ENCODE measurements at regions not wholly inside any gene's neighbourhood (a gene's known extent, or its start where the extent isn't known, plus 50 kb on each side); places are given as distances from the start of the nearest gene placed in this dataset.
"Not testable (repeated sequence)": the region's sequence is repeated elsewhere in the genome, so short reads cannot be mapped to it uniquely, and the experiment has no call there.

DNA sequence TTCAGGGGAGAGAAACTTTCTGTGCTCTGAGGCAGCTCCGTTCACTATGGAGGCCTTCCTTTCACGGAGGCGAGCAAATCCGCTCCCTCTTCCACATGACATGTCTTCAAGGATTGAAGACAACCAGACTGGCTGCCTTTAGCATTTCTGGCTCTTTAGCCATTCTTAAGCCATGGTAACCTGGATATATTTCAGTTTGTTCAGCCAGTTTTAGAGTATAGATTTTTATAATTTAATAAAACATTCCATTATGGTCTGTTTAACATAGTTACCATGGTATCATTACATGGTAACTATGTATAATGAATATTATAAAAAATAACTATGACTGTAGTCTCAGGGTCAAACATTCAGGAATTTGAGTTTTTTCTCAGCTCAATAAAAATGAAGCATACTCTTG is 54.2 kb upstream of the NFIA start:
- no peak for DNase-seq (ENCODE audit: low spot score)

DNA sequence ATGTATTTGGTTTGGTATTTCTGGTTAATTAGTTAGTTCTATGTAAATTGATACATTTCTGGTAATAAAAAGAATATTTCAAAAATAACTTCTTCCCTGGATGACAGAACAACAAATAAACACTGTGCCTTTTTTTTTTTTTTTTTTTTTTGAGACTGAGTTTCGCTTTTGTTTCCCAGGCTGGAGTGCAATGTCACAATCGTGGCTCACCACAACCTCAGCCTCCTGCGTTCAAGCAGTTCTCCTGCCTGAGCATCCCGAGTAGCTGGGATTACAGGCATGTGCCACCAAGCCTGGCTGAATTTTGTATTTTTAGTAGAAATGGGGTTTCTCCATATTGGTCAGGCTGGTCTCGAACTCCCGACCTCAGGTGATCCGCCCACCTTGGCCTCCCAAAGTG is 64.3 kb upstream of the NFIA start:
- not testable (repeated sequence) for DNase-seq (ENCODE audit: low spot score)

DNA sequence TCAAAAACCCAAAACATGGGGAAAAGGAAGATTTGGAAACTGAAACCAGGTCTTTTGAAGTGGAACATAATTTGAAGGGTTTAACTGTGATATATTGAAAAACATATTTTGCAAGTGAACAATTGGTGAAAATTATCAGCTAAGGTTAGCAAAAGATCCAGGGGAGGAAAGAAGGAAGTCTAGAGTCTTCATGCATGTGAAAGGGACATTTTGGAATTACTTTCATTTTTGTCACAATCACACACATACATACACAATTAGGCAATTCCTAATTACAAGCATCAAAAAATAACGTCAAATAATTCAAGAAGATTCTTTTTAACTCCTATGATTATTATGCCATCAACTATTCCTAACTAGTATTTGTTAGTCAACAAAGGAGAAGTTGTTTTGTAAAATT is 64.7 kb upstream of the NFIA start:
- DNase-seq (ENCODE audit: low spot score): no peak

DNA sequence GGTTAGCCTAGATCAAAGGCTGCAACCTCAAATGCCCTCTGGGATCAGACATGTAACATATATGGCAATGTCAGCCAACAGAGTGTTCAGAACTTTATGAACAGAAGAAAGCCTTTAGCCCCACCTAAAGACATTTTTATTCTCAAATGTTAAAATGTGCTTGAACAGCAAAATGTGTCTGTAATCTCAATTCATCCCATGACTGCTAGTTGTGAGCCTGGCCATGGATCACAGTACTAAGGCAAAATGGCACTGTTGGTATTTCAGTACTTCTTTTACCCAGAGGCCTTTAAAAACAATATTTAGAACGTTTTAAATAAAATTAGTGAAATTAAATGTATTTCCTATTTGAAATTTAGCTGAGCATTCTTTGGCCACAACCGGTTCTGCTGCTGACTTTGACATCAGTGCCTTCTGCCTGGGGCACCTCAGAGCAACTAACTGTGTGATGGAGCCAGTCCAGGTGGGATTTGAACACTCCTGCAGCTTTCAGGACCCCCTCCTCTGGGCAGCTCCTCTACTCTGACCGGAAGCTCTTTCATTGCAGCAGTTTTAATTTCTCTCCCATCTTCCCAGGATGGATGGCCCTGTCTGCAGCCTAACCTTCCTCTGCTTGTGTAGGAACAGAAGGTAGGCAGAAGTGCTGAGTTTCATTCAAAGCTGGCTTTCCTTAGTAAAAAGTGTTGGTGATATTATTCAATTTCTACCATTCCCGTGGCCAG is 68.3 kb upstream of the NFIA start:
- no peak for DNase-seq (ENCODE audit: low spot score)

DNA sequence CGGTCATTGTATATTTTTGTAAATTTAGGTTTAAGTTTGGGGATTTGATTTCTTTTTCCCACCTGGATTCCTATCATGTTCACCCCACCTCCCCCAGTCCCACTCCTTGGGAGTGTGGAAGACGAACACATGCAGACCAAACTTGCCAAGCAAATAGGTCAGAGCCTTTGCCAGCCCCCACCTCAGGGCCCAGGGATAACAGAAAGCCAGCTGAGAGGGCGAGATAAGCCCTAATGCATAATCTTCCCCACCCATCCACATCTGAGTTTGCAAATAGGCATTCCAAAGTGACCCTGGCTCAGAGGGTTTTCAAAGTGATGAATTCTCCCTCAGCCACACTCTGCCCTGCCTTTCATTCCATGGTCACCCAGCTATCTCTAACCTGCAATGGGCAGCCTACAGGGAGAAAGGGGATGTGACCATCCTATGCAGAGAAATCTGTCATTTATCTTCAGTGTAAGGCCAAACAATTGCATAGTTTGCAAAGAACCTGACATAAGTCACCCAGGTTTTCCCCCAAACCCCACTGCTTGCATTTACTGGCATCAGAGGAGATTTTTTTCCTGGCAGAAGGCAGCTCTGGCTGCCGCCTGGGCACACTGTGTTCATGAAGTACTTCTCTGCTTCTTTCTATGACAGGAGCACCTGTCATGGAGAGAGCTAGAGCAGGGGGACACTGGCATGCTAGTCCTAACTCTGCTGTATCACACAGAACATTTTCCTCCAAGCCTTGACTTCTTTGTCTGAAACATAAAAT is 69.0 kb upstream of the NFIA start:
- no peak for DNase-seq (ENCODE audit: low spot score)

DNA sequence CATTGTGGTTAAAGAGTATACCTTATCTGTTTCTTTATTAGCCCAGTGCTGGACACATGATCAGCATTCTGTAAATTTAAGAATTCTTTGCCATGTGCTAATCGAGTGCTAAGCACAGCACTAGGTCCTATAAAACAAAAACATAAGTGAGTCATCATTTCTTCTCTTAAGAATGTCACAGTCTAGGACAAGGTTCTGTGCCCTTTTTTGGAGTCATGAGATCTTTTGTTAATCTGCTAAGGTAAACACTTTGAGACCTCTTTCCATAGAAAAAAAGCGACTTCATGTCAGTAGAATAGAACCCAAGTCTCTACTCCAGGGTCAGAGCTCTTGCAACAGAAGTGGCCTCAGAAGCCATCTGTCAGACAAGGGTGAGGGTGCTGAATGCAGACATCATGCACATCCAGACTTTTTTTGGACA is 70.0 kb upstream of the NFIA start:
- DNase-seq (ENCODE audit: low spot score): no peak

DNA sequence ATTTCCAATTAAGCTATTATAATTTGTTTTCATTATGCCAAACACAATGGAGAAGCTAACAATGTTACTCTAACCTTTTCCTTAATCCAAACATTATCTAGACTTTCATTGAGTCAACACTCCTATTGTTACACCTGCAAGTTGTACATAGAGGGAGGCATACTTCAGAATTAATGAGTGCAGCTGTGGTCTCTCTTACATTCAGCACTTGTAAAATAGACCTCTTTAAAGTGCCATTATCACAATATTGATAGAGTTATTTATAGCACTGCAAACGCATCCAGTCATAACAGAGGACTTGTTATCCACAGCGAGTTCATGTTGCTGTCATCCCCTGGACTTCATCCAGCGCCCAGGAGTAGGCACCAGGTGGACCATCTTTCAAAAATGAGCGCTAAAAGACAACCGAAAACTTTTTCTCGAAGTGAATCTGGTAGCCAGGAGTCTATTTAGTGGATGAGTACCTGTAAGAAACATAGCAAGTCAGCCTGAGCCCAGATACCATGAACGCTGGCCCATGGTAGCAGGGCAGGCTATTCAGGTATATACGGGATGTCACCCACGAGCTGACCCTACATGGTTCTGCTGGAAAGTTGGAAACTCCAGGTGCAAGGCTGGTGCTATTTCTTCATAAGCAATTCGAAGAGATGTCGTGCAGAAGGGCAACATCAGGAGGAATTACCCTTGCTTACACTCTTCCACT is 70.6 kb upstream of the NFIA start:
- DNase-seq (ENCODE audit: low spot score): no peak

DNA sequence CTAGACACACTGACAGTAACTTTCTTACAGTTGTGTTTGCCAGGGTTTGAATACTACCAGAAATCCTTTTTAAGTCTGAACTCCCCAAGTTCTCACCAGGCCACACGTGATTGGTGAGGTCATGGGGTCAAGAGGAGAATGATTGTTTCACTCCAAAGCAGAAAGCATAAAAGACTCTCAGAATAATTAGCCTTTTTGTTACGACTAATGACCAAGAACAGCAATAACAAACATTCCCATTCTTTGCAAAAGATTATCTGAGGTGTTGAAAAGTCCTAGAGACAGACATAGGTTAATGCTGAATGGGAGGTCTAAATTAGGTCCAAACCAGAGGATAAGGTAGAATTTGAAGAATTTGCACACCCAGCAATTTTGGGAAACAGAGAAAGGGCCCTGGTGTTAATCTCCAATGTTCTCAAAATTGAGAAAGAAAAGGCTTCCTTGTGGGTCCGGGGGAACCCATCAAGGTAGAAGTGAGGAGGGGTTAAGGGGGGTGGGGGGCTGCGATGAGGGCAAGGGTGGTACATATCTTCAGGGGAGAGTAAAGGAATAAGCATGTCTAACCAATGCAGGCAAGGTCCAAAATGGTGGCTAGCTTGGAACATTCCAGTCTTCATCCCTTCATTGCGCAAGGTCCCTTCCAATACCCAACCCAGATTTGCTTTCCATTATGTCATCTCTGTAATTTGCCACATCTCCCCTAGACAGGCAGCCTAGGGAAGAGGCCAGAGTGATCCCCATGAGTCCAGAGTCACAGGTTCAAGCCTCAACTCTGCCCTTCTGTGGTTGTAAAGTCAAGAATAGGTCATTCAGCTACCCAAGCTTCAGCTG is 74.6 kb upstream of the NFIA start:
- no peak for DNase-seq (ENCODE audit: low spot score)

DNA sequence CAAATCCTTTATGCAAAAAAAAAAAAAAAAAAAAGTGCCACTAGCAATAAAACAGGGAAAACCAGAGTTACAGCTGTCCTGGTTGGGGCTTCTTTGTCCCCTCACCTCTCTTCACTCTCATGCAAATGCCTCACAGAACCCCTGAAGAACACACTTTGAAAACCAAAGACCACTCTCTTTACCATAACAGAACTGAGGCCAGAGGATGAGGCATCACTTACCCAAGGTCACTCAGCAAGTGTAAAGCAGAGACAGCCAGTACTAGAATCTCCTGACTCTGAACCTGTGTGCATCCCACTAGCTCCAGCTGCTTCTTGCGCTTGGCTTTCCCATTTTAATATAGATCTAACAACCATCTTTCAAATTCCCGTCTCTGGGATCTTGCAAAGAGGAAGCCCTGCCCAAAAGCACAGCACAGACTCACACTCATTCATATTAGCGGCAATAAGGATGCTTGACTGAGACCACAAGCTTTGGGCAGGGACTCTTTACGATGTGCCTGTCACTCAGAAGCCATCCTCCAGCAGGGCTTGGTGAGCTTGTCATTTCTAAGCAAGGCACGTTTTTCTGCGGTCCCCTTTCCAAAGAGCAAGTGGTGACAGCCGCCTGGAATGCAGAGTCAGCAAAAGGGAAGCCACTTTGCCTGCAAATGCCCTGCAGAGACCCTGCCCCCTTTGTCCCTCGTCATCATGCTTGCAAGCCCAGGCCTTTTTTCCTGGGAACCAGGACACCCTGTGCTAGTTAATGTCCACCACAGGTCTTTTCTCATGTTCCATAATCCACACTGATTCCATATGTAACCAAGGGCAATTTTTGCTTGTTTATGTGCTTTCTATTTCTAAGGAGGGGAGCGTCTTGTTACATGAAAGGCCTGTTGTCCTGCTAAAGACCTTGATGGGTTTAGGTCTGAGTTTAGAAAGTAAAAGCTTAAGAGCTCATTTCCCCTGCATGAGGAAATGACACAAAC is 76.5 kb upstream of the NFIA start:
- no peak for DNase-seq (ENCODE audit: low spot score)

DNA sequence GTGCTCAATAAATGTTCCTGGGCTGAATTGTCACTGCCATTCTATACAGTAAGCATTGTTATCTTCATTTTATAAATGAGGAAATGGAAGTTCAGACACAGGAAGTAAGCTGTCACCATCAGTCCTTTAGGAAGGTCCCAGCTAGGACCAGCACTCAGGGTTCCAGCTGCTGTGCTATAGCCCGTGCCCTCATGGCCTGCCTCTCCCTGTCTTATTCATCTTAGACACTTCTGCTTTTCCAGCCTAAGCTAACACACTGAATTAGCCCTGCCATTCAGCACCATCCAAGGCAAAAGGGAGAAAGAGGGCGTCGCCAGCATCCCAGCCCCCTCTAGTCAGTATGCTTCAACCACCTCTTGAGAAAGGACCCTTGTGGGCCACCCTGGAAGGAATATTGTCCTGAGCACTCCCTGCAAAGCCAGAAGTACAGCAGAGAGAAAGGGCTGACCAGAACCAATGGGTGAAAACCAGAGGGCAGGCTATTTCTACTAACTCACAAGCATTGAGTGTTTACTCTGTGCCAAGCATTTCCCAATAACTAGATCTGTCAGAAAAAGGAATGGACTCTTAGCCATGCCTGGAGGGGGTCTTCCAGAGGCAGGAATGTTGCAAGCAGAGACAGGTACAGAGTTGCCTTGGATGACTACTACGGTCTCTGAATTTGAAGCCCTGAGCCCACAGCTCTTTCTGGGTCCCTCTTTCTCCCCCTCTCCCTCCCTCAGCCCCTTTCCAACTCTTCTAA is 77.9 kb upstream of the NFIA start:
- no peak for DNase-seq (ENCODE audit: low spot score)

DNA sequence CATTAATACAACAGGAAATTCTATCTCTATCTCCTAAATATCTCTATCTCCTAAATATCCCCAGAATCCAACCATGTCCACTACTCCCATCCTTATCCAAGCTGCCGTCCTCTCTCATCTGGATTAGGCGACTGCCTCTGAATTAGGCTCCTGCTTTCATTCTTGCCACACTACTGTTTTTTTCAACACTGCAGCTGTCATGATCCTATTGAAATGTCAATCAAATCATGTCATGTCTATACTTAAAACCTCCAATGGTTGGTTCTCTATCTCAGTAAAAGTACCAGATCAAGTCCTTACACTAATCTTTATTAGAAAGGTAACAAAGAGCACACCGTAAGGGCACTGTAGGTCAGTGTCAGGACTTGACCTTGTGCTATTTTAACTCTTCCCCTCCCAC is 82.0 kb upstream of the NFIA start:
- DNase-seq (ENCODE audit: low spot score): no peak

DNA sequence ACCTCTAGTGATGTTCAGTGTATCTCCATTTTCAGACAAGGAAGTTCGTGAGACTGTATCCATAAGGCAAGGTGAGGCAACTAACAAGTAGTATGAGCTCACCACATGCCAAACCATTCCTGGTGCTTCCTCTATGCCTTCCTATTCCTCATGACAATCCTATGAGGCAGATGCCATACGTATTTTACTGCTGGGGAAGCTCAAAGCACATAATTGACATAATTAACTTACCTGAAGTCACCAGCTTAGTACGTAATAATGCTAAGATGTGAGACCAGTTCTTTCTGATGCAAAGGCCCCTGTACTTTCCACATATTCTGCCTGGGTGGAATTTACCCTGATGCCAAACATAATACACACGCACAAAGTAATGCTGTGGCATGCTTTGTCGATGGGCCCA is 83.6 kb upstream of the NFIA start:
- DNase-seq (ENCODE audit: low spot score): no peak

DNA sequence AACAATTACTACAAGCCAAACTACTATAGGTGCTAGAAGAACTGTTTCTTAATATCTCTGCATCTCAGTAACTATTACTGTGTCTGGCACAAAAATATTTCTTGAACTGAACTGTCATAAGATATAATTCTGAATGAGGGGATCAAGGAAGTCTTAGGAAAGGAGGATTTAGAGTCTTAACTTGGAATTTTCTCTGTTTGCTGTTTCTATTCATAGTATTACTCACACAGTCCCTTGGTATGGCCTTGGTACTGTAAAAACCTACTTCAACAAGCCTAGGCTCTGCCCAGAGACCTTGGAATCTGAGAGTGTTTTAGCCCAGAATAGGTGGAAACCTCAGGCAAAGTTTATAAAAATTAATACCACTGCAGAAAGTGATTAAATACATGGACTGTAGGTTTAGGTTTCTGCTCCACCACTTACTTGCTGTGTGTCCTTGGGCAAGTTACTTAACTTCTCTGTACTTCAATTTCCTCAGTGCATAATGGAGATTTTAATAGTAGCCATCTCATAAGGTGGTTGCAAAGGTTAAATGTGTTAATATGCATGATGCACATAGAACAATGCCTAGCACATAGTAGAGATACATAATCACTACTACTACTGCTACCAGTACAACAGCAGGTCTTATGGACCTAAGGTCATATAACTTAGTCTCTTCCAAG is 87.4 kb upstream of the NFIA start:
- DNase-seq (ENCODE audit: low spot score): no peak

DNA sequence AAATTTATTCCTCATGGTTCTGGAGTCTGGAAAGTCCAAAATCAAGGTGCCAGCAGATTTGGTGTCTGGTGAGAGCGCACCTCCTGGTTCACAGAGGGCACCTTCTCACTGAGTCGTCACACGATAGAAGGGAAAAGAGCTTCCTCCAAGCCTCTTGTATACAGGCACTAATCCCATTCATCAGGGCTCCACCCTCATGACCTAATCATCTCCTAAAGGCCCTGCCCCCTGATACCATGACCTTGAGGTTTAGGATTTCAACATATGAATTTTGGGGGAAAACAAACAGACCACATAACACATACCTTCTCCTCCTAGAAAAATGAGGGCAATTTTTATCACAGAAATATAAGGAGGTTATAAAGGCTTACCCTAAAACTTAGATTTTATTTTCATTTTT is 88.0 kb upstream of the NFIA start:
- DNase-seq (ENCODE audit: low spot score): no peak

DNA sequence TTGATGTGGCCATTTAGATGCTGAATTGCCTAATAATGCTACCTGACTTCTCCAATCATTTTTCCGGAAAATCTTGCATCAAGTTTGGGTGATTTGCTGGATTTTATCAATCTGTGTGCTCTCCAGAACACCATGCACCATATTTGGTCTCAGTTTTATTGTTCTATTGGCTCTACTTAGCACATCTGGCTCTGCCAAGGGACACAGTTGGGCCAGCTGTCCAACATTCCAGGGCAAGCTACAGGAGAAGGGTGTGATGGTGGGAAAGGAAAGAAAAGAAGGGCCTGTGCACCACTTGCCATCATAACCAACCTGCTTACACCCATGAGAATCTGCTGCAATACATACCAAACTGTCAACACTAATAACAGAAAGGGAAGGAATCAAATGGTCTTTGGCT is 90.2 kb upstream of the NFIA start:
- DNase-seq (ENCODE audit: low spot score): no peak

DNA sequence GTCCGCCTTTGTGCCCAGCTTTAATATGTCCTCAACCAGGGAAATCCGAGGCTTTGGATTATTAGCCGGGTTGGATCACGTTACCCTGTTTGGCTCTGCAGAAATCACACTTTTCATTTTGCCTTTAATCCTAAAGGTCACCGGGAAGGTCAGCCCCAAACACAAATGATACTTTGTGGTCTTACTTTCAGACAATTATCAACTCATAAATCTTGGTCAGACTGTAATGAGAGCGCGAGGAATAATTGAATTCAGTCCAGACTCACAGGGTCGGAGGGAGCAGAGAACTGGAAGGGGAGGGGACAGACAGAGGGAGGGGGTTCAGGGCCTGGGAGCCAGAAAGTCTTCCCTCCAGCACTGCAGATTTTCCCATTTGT is 91.7 kb upstream of the NFIA start:
- DNase-seq (ENCODE audit: low spot score): no peak

DNA sequence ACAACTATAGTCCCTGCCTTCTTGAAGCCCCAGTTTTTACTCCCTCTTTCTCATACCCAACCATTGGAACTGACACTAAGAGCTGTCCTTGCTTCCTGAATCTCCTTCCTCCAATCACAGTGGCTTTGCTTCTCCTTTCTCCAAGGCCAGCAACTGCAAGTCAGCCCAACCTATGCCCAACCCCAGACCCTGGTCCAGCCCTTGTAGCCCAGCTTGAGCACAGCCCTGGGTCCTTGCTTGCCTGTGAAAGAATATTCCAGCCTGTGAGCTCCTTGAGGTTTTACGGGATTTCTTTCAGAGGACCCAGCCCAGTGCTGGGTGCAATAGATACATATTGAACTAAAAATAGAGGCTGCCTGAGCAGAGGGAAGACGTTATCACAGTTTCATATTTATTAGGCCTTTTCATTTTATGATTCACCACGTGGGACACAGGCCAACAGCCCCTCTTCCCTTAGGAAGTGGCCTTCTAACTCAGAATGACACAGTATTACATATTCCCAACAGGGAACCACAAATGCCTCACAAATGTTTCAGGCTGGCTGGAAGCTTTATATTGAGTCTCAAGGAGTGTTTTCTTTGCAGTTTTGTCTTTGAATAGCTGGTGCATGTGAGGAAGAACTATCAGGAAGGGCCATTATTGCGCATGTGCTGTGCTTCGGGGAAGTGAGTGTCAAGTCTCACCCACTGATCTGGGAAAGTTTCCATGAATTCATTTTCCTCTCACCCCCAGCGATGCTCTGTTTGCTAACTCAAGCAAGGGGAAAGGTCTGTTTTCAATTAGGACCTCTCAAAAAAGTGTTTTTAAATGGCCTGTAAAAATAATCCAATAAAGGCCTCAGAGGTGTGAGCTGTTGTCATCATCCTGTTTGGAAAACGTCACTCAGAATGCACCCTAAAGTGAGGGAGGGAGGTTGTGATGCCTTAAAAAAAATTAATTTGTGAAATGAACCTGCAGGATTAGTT is 92.3 kb upstream of the NFIA start:
- DNase-seq (ENCODE audit: low spot score): no peak

DNA sequence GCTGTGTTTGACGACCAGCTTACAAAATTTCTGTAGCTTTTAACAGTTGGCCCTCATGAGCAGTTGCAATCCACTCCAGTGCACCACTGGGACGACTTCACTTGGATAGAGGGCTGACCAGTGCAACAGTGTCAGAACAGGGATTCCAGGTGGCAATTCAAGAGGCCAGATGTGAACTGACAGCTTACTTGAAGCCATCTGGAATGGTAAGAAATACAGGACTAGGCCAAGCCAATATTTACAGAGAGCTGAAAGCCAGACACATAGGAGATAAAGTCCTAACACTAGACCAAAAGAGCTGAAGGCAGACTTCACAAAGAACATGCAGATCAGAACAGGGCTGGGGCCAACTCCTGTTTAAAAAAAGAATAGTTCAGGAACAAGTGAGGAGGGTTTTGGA is 93.5 kb upstream of the NFIA start:
- no peak for DNase-seq (ENCODE audit: low spot score)

DNA sequence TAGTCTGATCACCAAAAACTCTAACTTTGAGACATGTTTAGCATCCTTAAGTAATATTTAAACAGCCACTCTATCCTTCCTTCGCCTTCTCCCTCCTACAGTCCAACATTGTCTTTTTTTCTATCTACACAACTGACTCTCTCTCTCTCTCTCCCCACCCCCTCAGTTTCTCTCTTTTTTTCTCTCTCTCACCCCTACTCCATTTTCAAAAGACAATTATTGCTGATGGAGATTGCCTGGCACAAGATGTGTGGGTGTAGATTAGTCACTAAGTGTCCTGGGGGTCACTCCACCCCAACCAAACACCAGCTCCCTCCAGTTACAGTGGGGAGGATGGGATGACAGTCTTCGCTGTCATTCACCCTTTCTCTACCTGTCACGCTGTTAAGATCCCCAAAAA is 94.5 kb upstream of the NFIA start:
- no peak for DNase-seq (ENCODE audit: low spot score)
